B cell (primary cell): ENCODE measurements at regions not wholly inside any gene's neighbourhood (a gene's known extent, or its start where the extent isn't known, plus 50 kb on each side); places are given as distances from the start of the nearest gene placed in this dataset.

Experiments used
- ATAC-seq: fragments of 200-7000 bp; cut with Tn5 transposase; one replicate; pipeline ENCODE4 v1.10.0; 2021; ENCODE audit warnings: low read depth, mild to moderate bottlenecking, moderate number of reproducible peaks, moderate library complexity
- CTCF ChIA-PET: fragments of 350-600 bp; sonication (Branson Sonifier 250); formaldehyde crosslinking; loops from one replicate; lab custom pipeline; 2021; ENCODE audit warnings: antibody characterized with exemption, inconsistent platforms; lab: Charles Lee
- POLR2A ChIA-PET: fragments of 350-600 bp; sonication (Branson Sonifier 250); formaldehyde crosslinking; loops from one replicate; lab custom pipeline; 2021; ENCODE audit warnings: antibody characterized with exemption; lab: Charles Lee
- DNase-seq: peaks from one replicate; pipeline ENCODE4 v3.0.0; 2013
- H2AFZ ChIP-seq: 2 replicates; pipeline ENCODE4 v1.6.1; 2012; ENCODE audit warnings: mild to moderate bottlenecking, low read depth, low read length; ENCODE audit not compliant: insufficient read depth, poor library complexity, severe bottlenecking
- H3K27ac ChIP-seq, 2 donors: 1 replicate in 1 of 2; 2 replicates in 1 of 2; pipeline ENCODE4 v1.5.1; 2012 to 2013; ENCODE audit warnings: low read length in 2 of 2, mild to moderate bottlenecking in 2 of 2, moderate library complexity in 1 of 2
- H3K27me3 ChIP-seq, 4 experiments: fragments of 200-600 bp in 1 of 4; sonication (generic) in 1 of 4; replicated peaks in 1 of 4; 1 replicate in 2 of 4; 2 replicates in 2 of 4; pipeline versions ENCODE4 v1.6.1 to v1.7.0; 2013 to 2016; ENCODE audit warnings: low read length in 3 of 4, mild to moderate bottlenecking in 2 of 4, mixed read lengths in 1 of 4, moderate library complexity in 1 of 4; ENCODE audit not compliant: insufficient read depth in 4 of 4, control insufficient read depth in 3 of 4; ENCODE audit errors: control extremely low read depth in 1 of 4
- H3K36me3 ChIP-seq, 2 experiments: replicated peaks in 1 of 2; 1 replicate in 1 of 2; 2 replicates in 1 of 2; pipeline versions ENCODE4 v1.6.1 to v1.7.1; 2013; ENCODE audit warnings: low read length in 1 of 2; ENCODE audit not compliant: insufficient read depth in 2 of 2, control insufficient read depth in 1 of 2; ENCODE audit errors: control extremely low read depth in 1 of 2, extremely low read depth in 1 of 2
- H3K4me1 ChIP-seq, 2 donors: fragments of 200-600 bp in 1 of 2; sonication (generic) in 1 of 2; 1 replicate in 1 of 2; 2 replicates in 1 of 2; pipeline versions ENCODE4 v1.5.1 to v1.6.1; 2013 to 2017; ENCODE audit warnings: low read length in 2 of 2; ENCODE audit not compliant: control insufficient read depth in 2 of 2, insufficient read depth in 2 of 2
- H3K4me2 ChIP-seq: replicated peaks from 2 replicates; pipeline ENCODE3; 2012; ENCODE audit warnings: mild to moderate bottlenecking, low read depth, low read length; ENCODE audit not compliant: poor library complexity, severe bottlenecking
- H3K4me3 ChIP-seq, 5 experiments: fragments of 200-600 bp in 1 of 5; sonication (generic) in 1 of 5; 1 replicate in 3 of 5; 2 replicates in 2 of 5; pipeline versions ENCODE4 v1.5.1 to v1.7.0; 2011 to 2016; ENCODE audit warnings: low read length in 4 of 5, mild to moderate bottlenecking in 4 of 5, low read depth in 2 of 5, control low read depth in 1 of 5, moderate library complexity in 1 of 5; ENCODE audit not compliant: insufficient read depth in 1 of 5; ENCODE audit errors: control extremely low read depth in 1 of 5, extremely low read depth in 1 of 5
- H3K79me2 ChIP-seq: fragments of 200-600 bp; sonication (generic); one replicate; pipeline ENCODE4 v1.6.0; 2016; ENCODE audit warnings: low read length; ENCODE audit not compliant: control insufficient read depth, insufficient read depth
- H3K9ac ChIP-seq: fragments of 200-600 bp; sonication (generic); 2 replicates; pipeline ENCODE4 v1.6.1; 2017; ENCODE audit warnings: mild to moderate bottlenecking, low read length, moderate library complexity
- H3K9me3 ChIP-seq, 3 donors: one replicate each; pipeline versions ENCODE4 v1.6.1 to v1.7.1; 2013; ENCODE audit warnings: low read length in 2 of 3; ENCODE audit not compliant: control insufficient read depth in 2 of 3, insufficient read depth in 1 of 3; ENCODE audit errors: control extremely low read depth in 1 of 3
- H4K20me1 ChIP-seq: 2 replicates; pipeline ENCODE4 v1.6.0; 2012; ENCODE audit warnings: mild to moderate bottlenecking, low read length; ENCODE audit not compliant: insufficient read depth, control insufficient read depth, poor library complexity, severe bottlenecking
- H3K27ac Mint-ChIP-seq: one replicate; pipeline ENCODE4 v1.8.0; 2021; ENCODE audit warnings: mixed read lengths
- H3K27me3 Mint-ChIP-seq: one replicate; pipeline ENCODE4 v1.8.0; 2021; ENCODE audit warnings: mixed read lengths
- H3K4me1 Mint-ChIP-seq: one replicate; pipeline ENCODE4 v1.8.0; 2021; ENCODE audit warnings: mixed read lengths
- H3K4me3 Mint-ChIP-seq: one replicate; pipeline ENCODE4 v1.8.0; 2021; ENCODE audit warnings: mixed read lengths
- H3K9me3 Mint-ChIP-seq: one replicate; pipeline ENCODE4 v1.8.0; 2022; ENCODE audit warnings: mixed read lengths; ENCODE audit not compliant: insufficient read depth
- CTCF ChIP-seq: fragments of 200-600 bp; IDR thresholded peaks from one replicate; pipeline ENCODE4 v1.8.0; 2022; ENCODE audit warnings: antibody characterized with exemption, mild to moderate bottlenecking
- EZH2 ChIP-seq: IDR thresholded peaks from 2 replicates; pipeline ENCODE4 v1.6.1; 2012; ENCODE audit warnings: borderline replicate concordance, low read depth, mild to moderate bottlenecking, moderate library complexity, low read length; ENCODE audit not compliant: insufficient read depth, poor library complexity, severe bottlenecking
- WGBS: methylation state at CpG from one replicate; pipeline ENCODE4 v1.1.5; 2013; ENCODE audit warnings: missing lambda C conversion rate; ENCODE audit not compliant: insufficient coverage; 5-methylcytosine and 5-hydroxymethylcytosine counted together
- intact Hi-C: fragments of 100-400 bp; cut with micrococcal nuclease; formaldehyde crosslinking; loops from one replicate; pipeline ENCODE4 v1.10.0; 2022

DNA sequence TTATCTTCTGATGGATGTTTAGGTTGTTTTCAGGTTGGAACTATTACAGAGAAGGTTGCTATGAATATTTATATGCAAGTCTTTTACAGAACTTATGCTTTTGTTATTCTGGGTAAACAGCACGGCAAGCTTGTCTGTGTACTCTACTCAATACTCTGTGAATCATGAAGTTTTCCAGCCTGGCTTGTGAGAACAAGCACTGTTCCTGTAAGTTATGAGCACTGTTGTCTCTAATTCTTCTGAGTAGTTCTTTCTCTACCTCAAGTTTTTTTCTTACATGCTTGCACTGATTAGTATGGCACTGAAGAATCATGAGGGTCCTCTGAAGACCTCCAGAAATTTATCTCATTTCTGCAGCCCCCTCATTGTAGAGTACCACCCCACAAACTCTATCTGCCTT lies 496.9 kb downstream of the KCTD12 start:
- TF ChIP-seq CTCF (no peak), EZH2 (no peak)
- POLR2A ChIA-PET: no interaction called here
- Histone ChIP-seq H3K9ac (no peak overlapping the region), H2AFZ (no peak overlapping the region), H3K79me2 (no peaks in the 10 kb centered on the region), H3K4me3 (no peak overlapping the region), H3K4me1 (no peaks in the 10 kb centered on the region), H3K27me3 (no peaks in the 10 kb centered on the region), H3K36me3 (no peaks in the 10 kb centered on the region), H3K4me2 (no peak overlapping the region), H3K27ac (no peak overlapping the region), H3K9me3 (no peaks in the 10 kb centered on the region), H4K20me1 (no peaks in the 10 kb centered on the region)
- no peak for ATAC-seq
- no peaks in the 10 kb centered on the region for H3K9me3 Mint-ChIP-seq
- no peaks in the 10 kb centered on the region for H3K4me1 Mint-ChIP-seq
- 100% methylated on average over 1 of the region's 1 CpG for WGBS
- CTCF ChIA-PET: no interaction called here
- intact Hi-C loops: no loop called here
- no peak overlapping the region for H3K4me3 Mint-ChIP-seq
- H3K27me3 Mint-ChIP-seq: no peaks in the 10 kb centered on the region
- no peak for DNase-seq
- no peak overlapping the region for H3K27ac Mint-ChIP-seq

- intact Hi-C loops: no loop called here
- H3K27ac Mint-ChIP-seq: no peak overlapping the region
- no peak for TF ChIP-seq EZH2
- TF ChIP-seq CTCF: no peak
- ChIA-PET CTCF (no interaction called here), POLR2A (no interaction called here)
- no peak overlapping the region for H2AFZ ChIP-seq
- H3K79me2 ChIP-seq: no peaks in the 10 kb centered on the region
- H3K9me3 Mint-ChIP-seq: no peaks in the 10 kb centered on the region
- DNase-seq: no peak
- WGBS: no CpG with 5 or more reads among the region's 1 CpG
- no peak overlapping the region for H3K9ac ChIP-seq
- no peak overlapping the region for H3K4me3 Mint-ChIP-seq
- no peak overlapping the region for H3K4me2 ChIP-seq
- no peaks in the 10 kb centered on the region for H4K20me1 ChIP-seq
- no peaks in the 10 kb centered on the region for H3K9me3 ChIP-seq
- no peaks in the 10 kb centered on the region for H3K27me3 Mint-ChIP-seq
- no peak overlapping the region for H3K4me3 ChIP-seq
- no peaks in the 10 kb centered on the region for H3K27me3 ChIP-seq
- ATAC-seq: no peak
- no peaks in the 10 kb centered on the region for H3K4me1 ChIP-seq
- no peaks in the 10 kb centered on the region for H3K4me1 Mint-ChIP-seq
- H3K27ac ChIP-seq: no peak overlapping the region
- no peaks in the 10 kb centered on the region for H3K36me3 ChIP-seq
Observed at GRCh38 chr13:76387566-76387965, 498.6 kb downstream of the KCTD12 start.
